K562 (cell line): ENCODE measurements at regions not wholly inside any gene's neighbourhood (a gene's known extent, or its start where the extent isn't known, plus 50 kb on each side); places are given as distances from the start of the nearest gene placed in this dataset.
A peak's percentile ranks its signal among the peaks of the same experiment; 100 is the strongest.

Source experiments
- ATAC-seq: fragments of 200-7000 bp; cut with Tn5 transposase; 3 replicates; pipeline ENCODE4 v1.9.1; 2020; ENCODE audit warnings: moderate library complexity
- BruUV-seq: library from RNA; stranded (reverse); fragments of 400-500 nt; replicated peaks from 2 replicates; lab custom pipeline; 2021; lab: Mats Ljungman, UMichigan
- CTCF ChIA-PET: fragments of 300-600 bp; formaldehyde crosslinking; extraction: SDS; loops from one replicate; lab custom pipeline; 2021; ENCODE audit warnings: low intra/inter-chr PET ratio; lab: Yijun Ruan, JAX
- POLR2A ChIA-PET: fragments of 300-600, 350-650 bp; sonication (Branson Sonifier 250); formaldehyde crosslinking; extraction: SDS; loops from one replicate; lab custom pipeline; 2021; ENCODE audit warnings: antibody characterized with exemption, inconsistent platforms; lab: Yijun Ruan, JAX
- DNase-seq, 4 experiments: peaks; one replicate each; pipeline versions ENCODE4 v3.0.0 to v3.0.0-alpha.2; 2011 to 2018; ENCODE audit warnings: low spot score in 3 of 4, mixed read lengths in 3 of 4; ENCODE audit errors: extremely low read depth in 1 of 4
- FAIRE-seq: peaks from 2 replicates; lab custom pipeline; 2011; peaks lifted over from hg19 to GRCh38; lab: Jason Lieb, UNC
- H2AFZ ChIP-seq: 2 replicates; pipeline ENCODE4 v1.6.0; 2011; ENCODE audit warnings: low read depth, low read length, control low read depth, inconsistent platforms
- H3K27ac ChIP-seq: fragments of 200-600 bp; 3 replicates; pipeline ENCODE4 v1.8.0; 2011; ENCODE audit warnings: low read depth, mild to moderate bottlenecking, control low read depth, inconsistent platforms, low read length, moderate library complexity, mixed read lengths; ENCODE audit errors: extremely low read depth
- H3K27me3 ChIP-seq, 2 experiments: fragments of 300-600 bp in 1 of 2; 2 replicates in 1 of 2; 3 replicates in 1 of 2; pipeline versions ENCODE4 v1.6.0 to v1.8.0; 2011; ENCODE audit warnings: inconsistent platforms in 2 of 2, low read length in 2 of 2, mild to moderate bottlenecking in 1 of 2, mixed read lengths in 1 of 2, moderate library complexity in 1 of 2; ENCODE audit not compliant: control insufficient read depth in 2 of 2, insufficient read depth in 2 of 2
- H3K36me3 ChIP-seq: fragments of 300-600 bp; 3 replicates; pipeline ENCODE4 v1.8.0; 2011; ENCODE audit warnings: mild to moderate bottlenecking, low read length, inconsistent platforms; ENCODE audit not compliant: control insufficient read depth, insufficient read depth
- H3K4me1 ChIP-seq, 2 experiments: fragments of 200-600 bp in 1 of 2; replicated peaks in 1 of 2; 2 replicates in 1 of 2; 3 replicates in 1 of 2; pipeline versions ENCODE4 v1.5.1 to v1.8.0; 2011; ENCODE audit warnings: inconsistent platforms in 2 of 2, low read length in 2 of 2, mild to moderate bottlenecking in 1 of 2, mixed read lengths in 1 of 2, moderate library complexity in 1 of 2; ENCODE audit not compliant: control insufficient read depth in 2 of 2, insufficient read depth in 2 of 2
- H3K4me2 ChIP-seq: 2 replicates; pipeline ENCODE4 v1.6.1; 2011; ENCODE audit warnings: low read length, control low read depth, inconsistent platforms, mixed read lengths; ENCODE audit not compliant: insufficient read depth
- H3K4me3 ChIP-seq: fragments of 200-600 bp; sonication (generic), shearing (Covaris generic); 2 replicates; pipeline ENCODE4 v1.5.1; 2016; ENCODE audit warnings: control low read depth, inconsistent platforms
- H3K79me2 ChIP-seq: fragments of 200-600 bp; 3 replicates; pipeline ENCODE4 v1.8.0; 2011; ENCODE audit warnings: low read length, inconsistent platforms; ENCODE audit not compliant: control insufficient read depth, insufficient read depth
- H3K9ac ChIP-seq, 2 experiments: 2 replicates each; pipeline versions ENCODE4 v1.6.0 to v1.6.1; 2011; ENCODE audit warnings: low read depth in 2 of 2, low read length in 2 of 2, control low read depth in 1 of 2, inconsistent platforms in 1 of 2, mild to moderate bottlenecking in 1 of 2, mixed read lengths in 1 of 2; ENCODE audit not compliant: insufficient read depth in 1 of 2
- H3K9me1 ChIP-seq: one replicate; pipeline ENCODE4 v1.6.0; 2011; ENCODE audit warnings: inconsistent platforms, mild to moderate bottlenecking, low read length, moderate library complexity; ENCODE audit not compliant: control insufficient read depth, insufficient read depth
- H3K9me3 ChIP-seq: replicated peaks from 2 replicates; pipeline ENCODE4 v1.5.1; 2011; ENCODE audit warnings: low read depth, low read length, inconsistent platforms; ENCODE audit not compliant: control insufficient read depth, insufficient read depth
- H4K20me1 ChIP-seq: replicated peaks from 2 replicates; pipeline ENCODE4 v1.6.1; 2011; ENCODE audit warnings: low read length, inconsistent platforms, mixed read lengths; ENCODE audit not compliant: control insufficient read depth, insufficient read depth
- ATF2 ChIP-seq: sonication (generic); formaldehyde crosslinking; IDR thresholded peaks from 2 replicates; pipeline ENCODE4 v1.8.1; 2022; ENCODE audit warnings: missing genetic modification reagents
- CGGBP1 ChIP-seq: fragments of 250-450 bp; sonication (Bioruptor Pico); IDR thresholded peaks from 2 replicates; pipeline ENCODE4 v1.9.0; 2021; ENCODE audit warnings: mild to moderate bottlenecking
- RBM17 ChIP-seq: fragments of 200-400 bp; formaldehyde crosslinking; IDR thresholded peaks from 2 replicates; pipeline ENCODE4 v1.6.1; 2017; ENCODE audit warnings: low read depth, mild to moderate bottlenecking, low read length, borderline replicate concordance
- SAFB2 ChIP-seq: fragments of 200-400 bp; formaldehyde crosslinking; IDR thresholded peaks from 2 replicates; pipeline ENCODE4 v1.6.1; 2018; ENCODE audit warnings: borderline replicate concordance, low read length, low read depth, moderate library complexity; ENCODE audit not compliant: severe bottlenecking
- SNAPC5 ChIP-seq: fragments of 250-450 bp; sonication (Bioruptor Pico); IDR thresholded peaks from 2 replicates; pipeline ENCODE4 v1.8.0; 2021; ENCODE audit warnings: moderate library complexity, mild to moderate bottlenecking, inconsistent platforms
- ZNF696 ChIP-seq: fragments of 250-450 bp; sonication (Bioruptor Pico); conservative IDR thresholded peaks from 2 replicates; pipeline ENCODE4 v1.4.0; 2020; ENCODE audit warnings: mild to moderate bottlenecking, moderate library complexity
- WGBS: fragments of 100-300 bp; shearing (Covaris generic); methylation state at CpG from one replicate; pipeline ENCODE4 v1.1.6; 2016; ENCODE audit warnings: low coverage, mixed read lengths; ENCODE audit not compliant: insufficient coverage; ENCODE audit errors: missing lambda C conversion rate; 5-methylcytosine and 5-hydroxymethylcytosine counted together
- in situ Hi-C: fragments of 300-500 bp; cut with MboI; formaldehyde crosslinking; loops from 4 replicates; pipeline ENCODE4 v1.15.0; 2018; ENCODE audit warnings: inconsistent platforms, mixed read lengths
- intact Hi-C: fragments of 100-400 bp; cut with micrococcal nuclease; formaldehyde crosslinking; loops from 2 replicates; pipeline ENCODE4 v1.14.2; 2022

GRCh38 chr18:3357516-3357915 lies 92.5 kb upstream of the TGIF1 start:
- no peaks in the 10 kb centered on the region for H3K9me1 ChIP-seq
- FAIRE-seq (no peak), DNase-seq (no peak), ATAC-seq (no peak)
- H3K79me2 ChIP-seq: no peaks in the 10 kb centered on the region
- no peak overlapping the region for H3K27ac ChIP-seq
- in situ Hi-C loops (no loop called here), intact Hi-C loops (no loop called here)
- no TSS peak for BruUV-seq
- TF ChIP-seq SAFB2 (no peak), ATF2 (no peak), ZNF696 (CRISPR knock-in tag) (no peak), RBM17 (no peak), CGGBP1 (CRISPR knock-in tag) (no peak), SNAPC5 (CRISPR knock-in tag) (no peak)
- H2AFZ ChIP-seq: peak overlapping the region; percentile 35; the same call in 1 of the 2 replicates
- H3K4me1 ChIP-seq: peaks cover 0 to 12% of the 10 kb centered on the region in 2 experiments; a peak in 1 of 5 replicates
- H3K36me3 ChIP-seq: no peaks in the 10 kb centered on the region
- H3K9me3 ChIP-seq: no peaks in the 10 kb centered on the region; the same call in 1 of the 2 replicates
- no peak overlapping the region for H3K9ac ChIP-seq
- no peak overlapping the region for H3K4me2 ChIP-seq
- no peaks in the 10 kb centered on the region for H3K27me3 ChIP-seq
- ChIA-PET POLR2A (interaction anchor here (0.6 kb wide), 1 partner anchor 61 kb away, joined by 5 read pairs; no protein-coding TSS in a partner anchor), CTCF (no interaction called here)
- no peaks in the 10 kb centered on the region for H4K20me1 ChIP-seq
- H3K4me3 ChIP-seq: no peak overlapping the region
- 46% methylated on average over 5 of the region's 5 CpGs for WGBS
